Thyroid gland (tissue), 4 donors: ENCODE measurements at regions not wholly inside any gene's neighbourhood (a gene's known extent, or its start where the extent isn't known, plus 50 kb on each side); places are given as distances from the start of the nearest gene placed in this dataset.

Source experiments
- DNase-seq, 2 donors: peaks; one replicate each; pipeline ENCODE4 v3.0.0-alpha.2; 2019
- H3K27ac ChIP-seq, 3 donors: fragments of 200-600 bp; sonication (generic); 1 replicate in 2 of 3; 2 replicates in 1 of 3; pipeline ENCODE4 v1.5.1; 2016 to 2019; ENCODE audit warnings: mild to moderate bottlenecking in 1 of 3, moderate library complexity in 1 of 3
- H3K27me3 ChIP-seq: fragments of 200-600 bp; sonication (generic); one replicate; pipeline ENCODE4 v1.5.1; 2019
- H3K36me3 ChIP-seq, 2 donors: fragments of 200-600 bp; sonication (generic); one replicate each; pipeline ENCODE4 v1.5.1; 2016 to 2019
- H3K4me1 ChIP-seq, 2 donors: fragments of 200-600 bp; sonication (generic); one replicate each; pipeline ENCODE4 v1.5.1; 2017 to 2019
- H3K4me3 ChIP-seq, 3 donors: fragments of 200-600 bp; sonication (generic); replicated peaks in 1 of 3; 1 replicate in 2 of 3; 2 replicates in 1 of 3; pipeline ENCODE4 v1.5.1; 2016; ENCODE audit warnings: mild to moderate bottlenecking in 1 of 3
- H3K9me3 ChIP-seq: fragments of 200-600 bp; sonication (generic); one replicate; pipeline ENCODE4 v1.5.1; 2017
- CTCF ChIP-seq, 6 experiments: fragments of 200-600 bp in 3 of 6; fragments of 450-650 bp in 3 of 6; sonication (generic) in 3 of 6; IDR thresholded peaks; one replicate each; pipeline ENCODE4 v1.5.1; 2016 to 2019; ENCODE audit warnings: antibody characterized with exemption in 6 of 6, mild to moderate bottlenecking in 2 of 6, inconsistent platforms in 1 of 6, moderate library complexity in 1 of 6
- POLR2A ChIP-seq, 2 donors: fragments of 450-650 bp; IDR thresholded peaks; one replicate each; pipeline ENCODE4 v1.6.1; 2017; ENCODE audit warnings: antibody characterized with exemption in 2 of 2, mild to moderate bottlenecking in 2 of 2, moderate library complexity in 1 of 2
- WGBS, 2 donors: methylation state at CpG; one replicate each; pipeline ENCODE4 v1.1.5; 2017; 5-methylcytosine and 5-hydroxymethylcytosine counted together
- intact Hi-C: fragments of 100-400 bp; cut with DNase I; formaldehyde crosslinking; loops from one replicate; pipeline ENCODE4 v1.15.1; 2023

DNA sequence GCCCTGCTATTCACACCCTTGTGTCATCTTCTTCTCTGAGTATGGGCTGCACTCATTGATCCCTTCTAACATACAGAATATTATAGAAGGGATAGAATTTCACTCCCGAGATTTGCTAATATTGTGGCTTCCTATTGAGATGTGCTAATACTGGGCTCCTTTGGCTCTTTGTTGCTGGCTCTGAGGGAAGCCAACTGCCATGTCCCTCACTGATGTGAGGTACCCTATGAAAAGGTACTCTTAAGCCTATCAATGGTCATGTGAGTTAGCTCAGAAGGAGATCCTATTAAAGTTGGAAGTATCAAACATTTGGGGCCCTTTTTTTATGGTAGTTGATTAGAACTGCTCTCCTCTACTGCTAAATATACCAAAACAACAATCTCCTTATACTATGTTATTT is 665.2 kb upstream of the ZWINT start:
- no peak for DNase-seq
- Histone ChIP-seq H3K36me3 (no peaks in the 10 kb centered on the region), H3K4me1 (no peaks in the 10 kb centered on the region), H3K9me3 (no peaks in the 10 kb centered on the region), H3K27me3 (no peaks in the 10 kb centered on the region), H3K4me3 (no peak overlapping the region), H3K27ac (no peak overlapping the region)
- intact Hi-C loops, result no loop called here
- 95 to 100% methylated on average over 1 of the region's 1 CpG for WGBS, 2 donors
- TF ChIP-seq CTCF (IDR thresholded peaks at IDR 0.05), result no peak
- TF ChIP-seq POLR2A (IDR thresholded peaks at IDR 0.05), result no peak

DNA sequence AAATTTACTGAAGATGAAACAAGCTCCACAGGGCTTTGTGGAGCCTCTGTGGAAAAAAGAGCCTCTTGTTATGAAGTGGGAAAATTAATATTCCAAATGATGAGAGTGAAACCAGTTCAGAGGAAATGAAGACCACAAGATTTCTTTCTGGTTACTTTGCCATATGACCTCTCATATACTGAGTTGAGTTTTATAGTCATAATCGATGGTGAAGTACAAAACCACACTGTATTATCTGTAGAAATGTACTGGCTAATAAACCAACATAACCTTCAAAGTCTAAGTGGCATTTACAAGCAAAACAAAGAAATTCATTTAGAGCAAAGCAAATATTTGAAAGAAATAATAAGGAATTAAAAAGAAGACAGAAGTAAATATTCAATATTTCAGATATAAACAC is 662.6 kb upstream of the ZWINT start:
- WGBS, 2 donors, result 84 to 93% methylated on average over 1 of the region's 1 CpG
- no peak for DNase-seq
- intact Hi-C loops, result no loop called here
- Histone ChIP-seq H3K27me3 (no peaks in the 10 kb centered on the region), H3K27ac (no peak overlapping the region), H3K9me3 (no peaks in the 10 kb centered on the region), H3K4me1 (no peaks in the 10 kb centered on the region), H3K4me3 (no peak overlapping the region), H3K36me3 (no peaks in the 10 kb centered on the region)
- TF ChIP-seq POLR2A (IDR thresholded peaks at IDR 0.05), result no peak
- TF ChIP-seq CTCF (IDR thresholded peaks at IDR 0.05), result no peak

GRCh38 chr10:57018452-57018851 is 657.4 kb upstream of the ZWINT start:
- H3K4me3 ChIP-seq, result no peak overlapping the region
- H3K27me3 ChIP-seq, result no peaks in the 10 kb centered on the region
- H3K27ac ChIP-seq, result no peak overlapping the region
- H3K36me3 ChIP-seq, result no peaks in the 10 kb centered on the region
- DNase-seq, result no peak
- no peak for TF ChIP-seq CTCF (IDR thresholded peaks at IDR 0.05)
- TF ChIP-seq POLR2A (IDR thresholded peaks at IDR 0.05), result no peak
- no peaks in the 10 kb centered on the region for H3K9me3 ChIP-seq
- WGBS, 2 donors, result 48 to 56% methylated on average over 1 of the region's 1 CpG
- H3K4me1 ChIP-seq, result no peaks in the 10 kb centered on the region
- intact Hi-C loops, result no loop called here

DNA sequence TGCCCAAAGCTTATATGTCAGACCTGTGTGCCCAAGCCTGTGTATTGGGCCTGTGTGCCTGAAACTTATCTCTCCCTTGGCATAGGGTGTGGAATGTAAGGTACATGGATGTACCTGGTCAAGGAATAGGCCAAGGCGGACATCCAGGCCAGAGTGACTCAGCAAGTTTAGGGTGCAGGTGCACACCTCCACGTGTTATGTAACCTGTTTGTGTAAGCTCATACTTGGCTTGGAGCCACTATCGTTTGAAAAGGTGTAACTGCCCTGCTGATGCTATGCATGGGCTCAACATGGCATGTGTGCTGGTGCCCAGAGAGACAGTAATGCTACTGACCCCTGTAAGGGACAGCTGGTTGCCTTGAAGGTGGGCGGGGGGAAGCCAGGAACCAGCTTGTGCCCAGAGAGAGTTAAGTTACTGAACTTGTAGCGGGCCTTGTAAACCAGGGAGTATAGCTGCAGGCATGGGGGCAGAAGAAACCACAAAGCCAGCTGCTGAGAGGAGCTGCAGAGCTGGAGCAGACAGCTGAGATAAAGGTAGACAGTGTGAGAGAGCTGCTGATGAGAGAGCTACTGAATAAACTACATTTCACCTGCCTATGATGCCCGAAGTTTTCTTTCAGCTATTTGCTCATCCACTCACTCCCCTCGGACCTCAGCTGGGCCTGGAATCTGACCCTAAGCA is 656.4 kb upstream of the ZWINT start:
- no peak for DNase-seq
- Histone ChIP-seq H3K4me3 (no peak overlapping the region), H3K4me1 (no peaks in the 10 kb centered on the region), H3K36me3 (no peaks in the 10 kb centered on the region), H3K27ac (no peak overlapping the region), H3K27me3 (no peaks in the 10 kb centered on the region), H3K9me3 (no peaks in the 10 kb centered on the region)
- WGBS, 2 donors, result 77 to 82% methylated on average over 7 of the region's 7 CpGs
- TF ChIP-seq POLR2A (IDR thresholded peaks at IDR 0.05) (no peak), CTCF (IDR thresholded peaks at IDR 0.05) (no peak)
- intact Hi-C loops, result no loop called here

DNA sequence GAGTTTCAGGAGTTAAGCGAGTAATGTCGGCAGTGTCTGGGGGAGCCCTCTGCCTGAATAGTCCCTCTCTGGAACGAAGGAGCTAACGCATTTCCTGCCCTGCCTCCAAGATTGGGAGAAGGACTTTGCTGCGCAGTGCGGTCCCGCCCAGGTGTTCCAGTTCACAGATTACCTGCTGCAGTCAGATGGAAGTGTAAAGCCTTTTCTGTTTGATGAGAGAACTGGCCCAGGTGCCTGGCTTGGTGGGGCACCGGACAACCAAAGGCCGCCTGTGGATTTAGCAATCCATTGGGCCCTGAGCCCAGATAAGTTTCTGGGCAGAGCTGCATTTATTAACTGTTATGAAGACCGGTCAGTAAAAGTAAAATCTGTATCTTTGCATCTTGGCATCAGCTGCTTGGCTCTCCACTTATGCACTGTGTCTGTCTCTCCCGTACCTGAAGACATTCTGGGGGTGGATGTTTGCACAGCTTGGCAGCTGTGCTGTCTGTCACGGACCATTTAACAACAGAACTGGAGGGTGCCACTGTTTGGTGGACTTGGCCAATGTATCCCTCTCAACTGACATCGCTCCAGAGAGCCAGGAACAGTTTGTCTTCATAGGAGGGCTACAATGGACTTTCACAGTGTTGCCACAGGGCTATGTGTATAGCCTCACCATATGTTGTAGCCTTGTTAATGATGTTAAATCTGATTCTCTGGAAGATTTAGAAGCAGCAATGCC is 654.7 kb upstream of the ZWINT start:
- DNase-seq, result peak; percentile 6 to 46
- 54 to 66% methylated on average over 8 to 10 of the region's 13 CpGs for WGBS, 2 donors
- Histone ChIP-seq H3K36me3 (no peaks in the 10 kb centered on the region), H3K27me3 (no peaks in the 10 kb centered on the region), H3K27ac (no peak overlapping the region), H3K9me3 (no peaks in the 10 kb centered on the region), H3K4me3 (no peak overlapping the region), H3K4me1 (no peaks in the 10 kb centered on the region)
- TF ChIP-seq CTCF (IDR thresholded peaks at IDR 0.05) (no peak), POLR2A (IDR thresholded peaks at IDR 0.05) (no peak)
- intact Hi-C loops, result no loop called here
